ENCODE measurements at regions not wholly inside any gene's neighbourhood (a gene's known extent, or its start where the extent isn't known, plus 50 kb on each side); places are given as distances from the start of the nearest gene placed in this dataset.

DNA sequence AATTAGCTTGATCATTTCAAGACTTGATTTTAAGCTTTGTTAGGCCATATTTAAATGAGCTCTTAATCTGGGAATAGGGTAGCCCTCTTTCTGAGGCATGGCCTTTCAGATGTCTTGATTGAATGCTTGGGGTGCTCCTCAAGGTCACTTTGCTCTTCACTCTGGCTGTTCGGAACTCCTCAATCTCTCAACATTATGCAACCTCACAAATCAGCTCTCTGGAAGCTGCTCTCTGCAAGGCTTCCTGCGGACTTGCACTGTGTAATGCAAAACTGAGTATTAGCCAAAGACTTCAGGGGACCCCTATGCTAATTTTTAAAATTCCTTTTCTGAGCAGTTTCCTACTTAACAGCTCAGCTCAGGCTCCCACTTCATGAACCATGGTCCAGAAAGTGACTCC lies 398.3 kb downstream of the PRDM5 start:
- Histone ChIP-seq H3K4me3 (replicated peaks in 1 of 3) (no peak overlapping the region), H3K36me3 (no peaks in the 10 kb centered on the region), H3K4me1 (no peaks in the 10 kb centered on the region), H3K27me3 (no peaks in the 10 kb centered on the region), H3K27ac (no peak overlapping the region), H3K9me3 (no peaks in the 10 kb centered on the region)
- intact Hi-C loops (cut with DNase I) = no loop called here
- WGBS, 2 donors = 63 to 75% methylated on average over 2 of the region's 2 CpGs
- TF ChIP-seq POLR2A (IDR thresholded peaks at IDR 0.05) = no peak
- TF ChIP-seq, protein P1, sequence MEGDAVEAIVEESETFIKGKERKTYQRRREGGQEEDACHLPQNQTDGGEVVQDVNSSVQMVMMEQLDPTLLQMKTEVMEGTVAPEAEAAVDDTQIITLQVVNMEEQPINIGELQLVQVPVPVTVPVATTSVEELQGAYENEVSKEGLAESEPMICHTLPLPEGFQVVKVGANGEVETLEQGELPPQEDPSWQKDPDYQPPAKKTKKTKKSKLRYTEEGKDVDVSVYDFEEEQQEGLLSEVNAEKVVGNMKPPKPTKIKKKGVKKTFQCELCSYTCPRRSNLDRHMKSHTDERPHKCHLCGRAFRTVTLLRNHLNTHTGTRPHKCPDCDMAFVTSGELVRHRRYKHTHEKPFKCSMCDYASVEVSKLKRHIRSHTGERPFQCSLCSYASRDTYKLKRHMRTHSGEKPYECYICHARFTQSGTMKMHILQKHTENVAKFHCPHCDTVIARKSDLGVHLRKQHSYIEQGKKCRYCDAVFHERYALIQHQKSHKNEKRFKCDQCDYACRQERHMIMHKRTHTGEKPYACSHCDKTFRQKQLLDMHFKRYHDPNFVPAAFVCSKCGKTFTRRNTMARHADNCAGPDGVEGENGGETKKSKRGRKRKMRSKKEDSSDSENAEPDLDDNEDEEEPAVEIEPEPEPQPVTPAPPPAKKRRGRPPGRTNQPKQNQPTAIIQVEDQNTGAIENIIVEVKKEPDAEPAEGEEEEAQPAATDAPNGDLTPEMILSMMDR (IDR thresholded peaks at IDR 0.05) = no peak
- no peak for DNase-seq

DNA sequence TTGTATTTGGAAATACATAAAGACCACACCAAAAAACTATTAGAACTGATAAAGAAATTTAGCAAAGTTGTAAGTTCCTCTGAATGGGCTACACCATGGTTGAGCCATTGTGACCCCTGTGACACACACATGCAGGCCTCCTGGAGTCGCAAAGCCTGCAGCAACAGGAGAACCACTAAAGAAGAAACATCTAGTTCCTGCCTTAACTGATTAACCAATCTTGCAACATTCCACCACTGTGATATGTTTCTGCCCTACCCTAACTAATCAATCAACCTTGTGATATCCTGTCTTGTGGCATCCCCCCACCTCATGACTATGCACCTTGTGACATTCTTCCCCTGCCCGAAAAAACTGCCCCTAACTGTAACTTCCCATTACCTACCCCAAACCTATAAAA lies 401.8 kb downstream of the PRDM5 start:
- Histone ChIP-seq H3K27ac (no peak overlapping the region), H3K4me1 (no peaks in the 10 kb centered on the region), H3K36me3 (no peaks in the 10 kb centered on the region), H3K27me3 (no peaks in the 10 kb centered on the region), H3K9me3 (no peaks in the 10 kb centered on the region), H3K4me3 (replicated peaks in 1 of 3) (no peak overlapping the region)
- 85 to 92% methylated on average over 2 of the region's 2 CpGs for WGBS, 2 donors
- TF ChIP-seq, protein P1 (IDR thresholded peaks at IDR 0.05) = no peak
- TF ChIP-seq POLR2A (IDR thresholded peaks at IDR 0.05) = no peak
- intact Hi-C loops (cut with DNase I) = no loop called here
- no peak for DNase-seq

DNA sequence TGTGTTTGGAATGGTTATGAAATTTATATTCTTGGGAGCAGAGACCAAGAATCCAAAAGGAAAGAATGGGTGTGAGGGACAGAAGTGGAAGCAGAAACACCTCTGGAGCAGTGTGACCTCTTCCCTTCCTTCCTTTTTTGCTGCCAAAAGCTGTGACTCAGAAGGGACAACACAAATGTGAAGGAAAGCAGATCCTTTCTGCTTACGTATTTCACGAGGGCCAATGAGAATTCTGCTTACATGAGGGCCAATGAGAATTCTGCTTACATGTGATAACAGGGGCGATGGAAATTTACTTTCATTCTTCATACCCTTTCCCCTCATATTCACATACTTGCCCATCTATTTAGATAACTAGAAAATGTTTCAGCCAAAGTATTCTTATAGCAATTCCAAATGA lies 404.6 kb downstream of the PRDM5 start:
- no peak for DNase-seq
- Histone ChIP-seq H3K4me1 (no peaks in the 10 kb centered on the region), H3K27me3 (no peaks in the 10 kb centered on the region), H3K36me3 (no peaks in the 10 kb centered on the region), H3K9me3 (no peaks in the 10 kb centered on the region), H3K27ac (no peak overlapping the region), H3K4me3 (replicated peaks in 1 of 3) (no peak overlapping the region)
- intact Hi-C loops (cut with DNase I) = no loop called here
- WGBS, 2 donors = 68 to 84% methylated on average over 3 of the region's 3 CpGs
- TF ChIP-seq, protein P1 (IDR thresholded peaks at IDR 0.05) = no peak
- TF ChIP-seq POLR2A (IDR thresholded peaks at IDR 0.05) = no peak

DNA sequence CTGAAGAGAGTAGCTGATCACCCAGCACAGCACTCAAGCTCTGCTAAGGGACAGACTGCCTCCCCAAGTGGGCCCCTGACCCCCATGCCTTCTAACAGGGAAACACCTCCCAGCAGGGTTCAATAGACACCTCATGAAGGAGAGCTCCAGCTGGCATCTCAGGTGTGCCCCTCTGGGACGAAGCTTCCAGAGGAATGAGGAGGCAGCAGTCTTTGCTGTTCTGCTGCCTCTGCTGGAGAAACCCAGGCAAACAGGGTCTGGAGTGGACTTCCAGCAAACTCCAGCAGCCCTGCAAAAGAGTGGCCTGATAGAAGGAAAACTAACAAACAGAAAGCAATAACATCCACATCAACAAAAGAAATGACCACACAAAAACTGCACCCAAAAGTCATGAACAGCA lies 412.8 kb downstream of the PRDM5 start:
- Histone ChIP-seq H3K27me3 (no peaks in the 10 kb centered on the region), H3K4me3 (replicated peaks in 1 of 3) (no peak overlapping the region), H3K27ac (no peak overlapping the region), H3K36me3 (no peaks in the 10 kb centered on the region), H3K4me1 (no peaks in the 10 kb centered on the region), H3K9me3 (no peaks in the 10 kb centered on the region)
- 50 to 86% methylated on average over 1 of the region's 1 CpG for WGBS, 2 donors
- DNase-seq = no peak
- intact Hi-C loops (cut with DNase I) = no loop called here
- TF ChIP-seq POLR2A (IDR thresholded peaks at IDR 0.05) = no peak
- TF ChIP-seq, protein P1 (IDR thresholded peaks at IDR 0.05) = no peak

DNA sequence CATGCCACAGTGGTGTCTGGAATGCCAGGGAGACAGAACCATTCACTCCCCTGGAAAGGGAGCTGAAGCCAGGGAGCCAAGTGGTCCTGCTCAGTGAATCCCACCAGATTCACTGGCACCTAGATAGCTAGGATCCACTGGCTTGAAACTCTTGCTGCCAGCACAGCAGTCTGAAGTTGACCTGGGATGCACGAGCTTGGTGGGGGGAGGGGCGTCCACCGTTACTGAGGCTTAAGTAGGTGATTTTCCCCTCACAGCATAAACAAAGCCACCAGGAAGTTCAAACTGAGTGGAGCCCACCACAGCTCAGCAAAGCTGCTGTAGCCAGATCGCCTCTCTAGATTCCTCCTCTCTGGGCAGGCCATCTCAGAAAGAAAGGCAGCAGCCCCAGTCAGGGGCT lies 413.3 kb downstream of the PRDM5 start:
- Histone ChIP-seq H3K4me1 (no peaks in the 10 kb centered on the region), H3K27me3 (no peaks in the 10 kb centered on the region), H3K4me3 (replicated peaks in 1 of 3) (no peak overlapping the region), H3K27ac (no peak overlapping the region), H3K36me3 (no peaks in the 10 kb centered on the region), H3K9me3 (no peaks in the 10 kb centered on the region)
- DNase-seq = no peak
- TF ChIP-seq, protein P1 (IDR thresholded peaks at IDR 0.05) = no peak
- no peak for TF ChIP-seq POLR2A (IDR thresholded peaks at IDR 0.05)
- intact Hi-C loops (cut with DNase I) = no loop called here
- 22 to 35% methylated on average over 4 of the region's 4 CpGs for WGBS, 2 donors
